ENCODE measurements at regions not wholly inside any gene's neighbourhood (a gene's known extent, or its start where the extent isn't known, plus 50 kb on each side); places are given as distances from the start of the nearest gene placed in this dataset.

- H3K36me3 ChIP-seq (ENCODE audit: control insufficient read depth in 2 of 2, insufficient read depth in 1 of 2, low read length in 2 of 2), result no peaks in the 10 kb centered on the region
- TF ChIP-seq, protein P1, sequence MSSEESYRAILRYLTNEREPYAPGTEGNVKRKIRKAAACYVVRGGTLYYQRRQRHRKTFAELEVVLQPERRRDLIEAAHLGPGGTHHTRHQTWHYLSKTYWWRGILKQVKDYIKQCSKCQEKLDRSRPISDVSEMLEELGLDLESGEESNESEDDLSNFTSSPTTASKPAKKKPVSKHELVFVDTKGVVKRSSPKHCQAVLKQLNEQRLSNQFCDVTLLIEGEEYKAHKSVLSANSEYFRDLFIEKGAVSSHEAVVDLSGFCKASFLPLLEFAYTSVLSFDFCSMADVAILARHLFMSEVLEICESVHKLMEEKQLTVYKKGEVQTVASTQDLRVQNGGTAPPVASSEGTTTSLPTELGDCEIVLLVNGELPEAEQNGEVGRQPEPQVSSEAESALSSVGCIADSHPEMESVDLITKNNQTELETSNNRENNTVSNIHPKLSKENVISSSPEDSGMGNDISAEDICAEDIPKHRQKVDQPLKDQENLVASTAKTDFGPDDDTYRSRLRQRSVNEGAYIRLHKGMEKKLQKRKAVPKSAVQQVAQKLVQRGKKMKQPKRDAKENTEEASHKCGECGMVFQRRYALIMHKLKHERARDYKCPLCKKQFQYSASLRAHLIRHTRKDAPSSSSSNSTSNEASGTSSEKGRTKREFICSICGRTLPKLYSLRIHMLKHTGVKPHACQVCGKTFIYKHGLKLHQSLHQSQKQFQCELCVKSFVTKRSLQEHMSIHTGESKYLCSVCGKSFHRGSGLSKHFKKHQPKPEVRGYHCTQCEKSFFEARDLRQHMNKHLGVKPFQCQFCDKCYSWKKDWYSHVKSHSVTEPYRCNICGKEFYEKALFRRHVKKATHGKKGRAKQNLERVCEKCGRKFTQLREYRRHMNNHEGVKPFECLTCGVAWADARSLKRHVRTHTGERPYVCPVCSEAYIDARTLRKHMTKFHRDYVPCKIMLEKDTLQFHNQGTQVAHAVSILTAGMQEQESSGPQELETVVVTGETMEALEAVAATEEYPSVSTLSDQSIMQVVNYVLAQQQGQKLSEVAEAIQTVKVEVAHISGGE (tag by site-specific recombination; conservative IDR thresholded peaks at IDR 0.05; ENCODE audit: low read depth), result no peak
- TF ChIP-seq ZBTB48 (tag by site-specific recombination; IDR thresholded peaks at IDR 0.05), result peak; percentile 87
- H3K27ac ChIP-seq (ENCODE audit: extremely low read depth, low read depth, low read length), result no peak overlapping the region
- H3K4me3 ChIP-seq (ENCODE audit: low read depth, low read length), result no peak overlapping the region
- no peaks in the 10 kb centered on the region for H3K4me1 ChIP-seq (ENCODE audit: control insufficient read depth, insufficient read depth, low read length)
- CTCF ChIA-PET, result interaction anchor here (0.7 to 1.1 kb wide), 2 partner anchors 12 to 533 kb away, joined by 4 to 5 read pairs; no protein-coding TSS in a partner anchor
- no peaks in the 10 kb centered on the region for H3K9me3 ChIP-seq (ENCODE audit: control insufficient read depth, insufficient read depth, low read depth, low read length)
- POLR2A ChIA-PET, result no interaction called here
Measured at GRCh38 chr16:86791287-86792035, 213.1 kb downstream of the FOXL1 start.

- Histone ChIP-seq H3K4me1 (ENCODE audit: control insufficient read depth, insufficient read depth, low read length) (no peaks in the 10 kb centered on the region), H3K36me3 (ENCODE audit: control insufficient read depth in 2 of 2, insufficient read depth in 1 of 2, low read length in 2 of 2) (no peaks in the 10 kb centered on the region), H3K9me3 (ENCODE audit: control insufficient read depth, insufficient read depth, low read depth, low read length) (no peaks in the 10 kb centered on the region), H3K4me3 (ENCODE audit: low read depth, low read length) (no peak overlapping the region), H3K27ac (ENCODE audit: extremely low read depth, low read depth, low read length) (no peak overlapping the region)
- ChIA-PET CTCF (no interaction called here), POLR2A (interaction anchor here (0.6 kb wide), 1 partner anchor 728 kb away, joined by 3 read pairs; no protein-coding TSS in a partner anchor)
- TF ChIP-seq ZNF473 (tag by site-specific recombination; IDR thresholded peaks at IDR 0.05), result no peak
- no peak for TF ChIP-seq PRDM4 (tag by site-specific recombination; IDR thresholded peaks at IDR 0.05)
- TF ChIP-seq ZNF223 (tag by site-specific recombination; IDR thresholded peaks at IDR 0.05), result no peak
- TF ChIP-seq ZNF664 (tag by site-specific recombination; IDR thresholded peaks at IDR 0.05), result no peak
- TF ChIP-seq ZBTB21 (tag by site-specific recombination; IDR thresholded peaks at IDR 0.05), result no peak
- TF ChIP-seq ZNF670 (tag by site-specific recombination; IDR thresholded peaks at IDR 0.05; ENCODE audit: low read depth), result no peak
- TF ChIP-seq PRDM1 (tag by site-specific recombination; IDR thresholded peaks at IDR 0.05), result no peak
- no peak for TF ChIP-seq ZNF777 (tag by site-specific recombination; IDR thresholded peaks at IDR 0.05; ENCODE audit: borderline replicate concordance)
- no peak for TF ChIP-seq GLI4 (tag by site-specific recombination; IDR thresholded peaks at IDR 0.05)
- TF ChIP-seq YY1 (tag by site-specific recombination; IDR thresholded peaks at IDR 0.05), result no peak
- TF ChIP-seq KLF17 (tag by site-specific recombination; IDR thresholded peaks at IDR 0.05), result no peak
- no peak for TF ChIP-seq SALL2 (tag by site-specific recombination; IDR thresholded peaks at IDR 0.05; ENCODE audit: borderline replicate concordance)
- TF ChIP-seq SETDB1 (IDR thresholded peaks at IDR 0.05; ENCODE audit: insufficient read length, low read length), result no peak
- TF ChIP-seq ZNF555 (tag by site-specific recombination; conservative IDR thresholded peaks at IDR 0.05), result no peak
- no peak for TF ChIP-seq ZNF510 (tag by site-specific recombination; IDR thresholded peaks at IDR 0.05; ENCODE audit: insufficient replicate concordance)
- TF ChIP-seq ZNF791 (tag by site-specific recombination; IDR thresholded peaks at IDR 0.05), result no peak
- no peak for TF ChIP-seq PBX3 (CRISPR knock-in tag; IDR thresholded peaks at IDR 0.05)
Measured at GRCh38 chr16:86794216-86794864, 216.0 kb downstream of the FOXL1 start.
